Pulmonary artery endothelial cell (primary cell): ENCODE measurements at regions not wholly inside any gene's neighbourhood (a gene's known extent, or its start where the extent isn't known, plus 50 kb on each side); places are given as distances from the start of the nearest gene placed in this dataset.

ENCODE experiments used
- DNase-seq: peaks from one replicate; pipeline ENCODE4 v3.0.0-alpha.2; 2011; ENCODE audit warnings: low read depth, low spot score

DNA sequence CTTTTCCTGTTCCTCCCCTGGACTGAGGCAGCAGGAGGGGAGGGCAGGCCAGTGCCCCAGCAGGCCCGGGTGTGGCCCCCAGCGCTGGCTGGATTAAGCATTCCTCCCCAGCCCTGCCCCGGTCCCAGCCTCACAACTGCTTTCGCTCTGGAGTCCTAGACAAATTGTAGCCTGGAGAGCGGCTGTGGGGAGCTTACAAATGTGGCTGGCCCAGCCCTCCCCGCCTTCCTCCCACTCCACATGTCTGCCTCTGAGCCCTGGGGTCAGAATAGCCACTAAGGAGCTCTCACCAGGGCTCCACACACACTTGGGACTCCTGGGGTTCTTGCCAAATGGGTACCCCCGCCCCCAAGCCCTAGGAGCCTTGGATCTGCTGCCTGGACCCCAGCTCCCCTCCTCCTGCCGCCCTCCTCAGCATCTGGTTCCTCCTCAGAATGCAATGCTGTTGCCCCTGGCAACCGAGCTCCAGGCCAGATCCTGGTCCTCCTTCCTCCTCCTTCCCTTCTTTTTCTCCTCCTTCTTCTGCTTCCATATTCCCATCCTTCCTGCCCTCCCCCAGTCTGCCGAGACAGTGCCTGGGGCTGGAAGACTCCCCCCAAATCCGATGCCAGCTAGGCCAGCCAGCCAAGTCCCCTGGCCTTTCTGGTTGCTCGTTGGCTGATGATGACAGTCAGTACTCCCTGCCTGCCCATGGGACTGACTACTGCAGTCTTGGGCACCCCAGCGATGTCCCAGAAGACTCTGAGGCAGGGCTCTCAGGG, 91.1 kb downstream of the LINGO1 start:
- no peak for DNase-seq

DNA sequence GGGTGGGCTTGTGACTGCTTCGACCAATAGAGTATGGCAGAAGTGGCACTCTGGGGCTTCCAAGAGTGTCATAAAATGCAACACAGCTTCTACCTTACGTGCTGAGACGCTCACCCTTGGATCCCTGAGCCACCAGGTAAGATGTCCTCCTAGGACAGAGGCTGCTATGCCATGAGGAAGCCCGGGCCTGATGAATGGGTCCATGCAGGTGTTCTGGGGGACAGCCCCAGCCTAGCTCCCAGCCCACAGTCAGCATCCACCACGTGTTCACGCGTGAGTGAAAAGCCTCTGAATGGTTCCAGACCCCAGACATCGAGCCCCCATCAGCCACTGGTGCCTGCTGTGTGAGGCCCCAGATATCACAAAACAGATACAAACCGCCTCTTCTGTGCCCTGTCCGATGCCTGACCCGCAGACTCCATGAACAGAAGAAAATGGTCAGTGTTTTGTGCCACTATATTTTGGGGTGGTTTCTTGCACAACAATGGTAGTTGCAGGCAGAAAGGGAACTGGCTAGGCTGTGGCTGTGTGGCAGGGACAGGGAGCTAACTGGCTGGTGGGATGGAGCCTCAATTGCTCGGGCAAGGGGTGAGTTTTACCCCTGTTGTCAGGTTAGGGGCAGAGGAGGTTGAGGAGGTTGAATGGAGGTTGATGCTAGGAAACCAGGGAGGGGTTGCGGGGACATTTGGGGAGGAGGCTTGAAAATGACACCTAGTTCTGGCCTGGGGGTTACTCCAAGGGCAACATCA, 92.2 kb downstream of the LINGO1 start:
- no peak for DNase-seq

DNA sequence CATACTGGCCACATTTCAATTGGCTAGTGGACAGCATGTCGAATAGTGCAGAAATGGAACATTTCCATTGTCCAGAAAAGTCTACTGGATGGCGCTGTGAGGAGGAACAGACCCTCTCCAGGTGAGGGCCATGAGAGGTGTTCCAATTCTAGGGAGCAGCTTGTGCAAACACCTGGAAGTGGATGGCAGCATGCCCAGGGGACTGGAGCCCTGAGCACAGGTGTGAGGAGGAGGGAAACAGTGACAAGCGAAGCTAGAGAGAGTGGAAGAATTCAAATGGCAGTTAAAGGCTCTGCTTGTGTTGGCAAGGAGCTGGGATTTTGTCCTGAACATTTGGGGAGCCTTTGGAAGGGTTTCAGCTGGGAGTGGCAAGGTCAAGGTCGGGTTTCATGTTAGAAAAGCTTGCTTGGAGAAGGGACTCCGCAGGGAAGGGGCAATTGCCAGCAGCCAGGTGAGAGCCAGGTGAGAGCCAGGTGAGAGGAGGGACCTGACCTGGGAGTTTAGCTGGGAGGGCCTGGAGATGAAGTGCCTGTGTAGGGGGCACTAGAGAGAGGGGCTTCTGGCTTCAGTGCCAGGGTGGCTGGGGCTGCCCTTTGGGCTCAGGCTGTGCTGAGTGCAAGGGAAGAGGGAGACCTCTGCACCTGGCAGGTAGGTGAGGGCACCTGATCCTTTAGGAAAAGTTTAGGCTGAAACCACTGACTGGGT, 93.8 kb downstream of the LINGO1 start:
- DNase-seq, result no peak

DNA sequence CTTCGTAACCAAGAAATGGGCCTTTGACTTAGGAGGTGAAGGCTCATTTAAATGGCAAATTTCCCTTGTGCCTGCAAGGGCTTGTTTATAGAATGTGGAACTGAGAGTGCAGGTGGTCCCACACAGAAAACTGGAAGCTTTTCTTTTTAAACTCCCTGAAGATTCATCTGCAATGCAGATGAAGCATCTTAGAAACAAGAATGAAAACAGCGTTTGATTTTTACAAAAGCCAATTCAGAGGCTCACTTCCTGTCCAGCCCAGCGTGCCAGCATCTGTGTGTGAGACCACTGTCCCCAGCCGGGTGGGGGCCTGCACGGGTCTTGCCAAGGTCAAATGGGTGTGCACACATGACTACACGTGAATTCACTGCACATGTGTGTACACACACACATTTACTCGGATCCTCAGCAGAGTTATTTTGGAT, 94.7 kb downstream of the LINGO1 start:
- no peak for DNase-seq

DNA sequence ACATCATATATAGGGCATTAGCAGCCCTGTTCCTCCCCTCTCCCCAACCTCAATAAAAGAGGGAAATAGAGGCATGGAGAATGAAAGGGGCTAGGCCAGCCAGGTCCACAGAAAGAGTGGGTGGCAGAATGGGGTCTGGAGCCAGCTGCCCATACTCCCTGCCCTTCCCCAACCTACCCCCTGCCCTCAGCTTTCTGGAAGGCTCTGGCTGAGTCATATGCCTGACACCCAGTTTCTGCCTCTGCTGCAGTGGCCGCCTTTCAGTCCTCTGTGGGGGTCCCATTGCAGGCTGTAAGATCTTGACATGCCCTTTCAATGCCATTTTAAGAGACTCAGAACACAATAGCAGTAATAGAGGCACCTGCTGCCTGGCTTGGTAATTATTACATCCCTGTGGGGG, 95.7 kb downstream of the LINGO1 start:
- no peak for DNase-seq

DNA sequence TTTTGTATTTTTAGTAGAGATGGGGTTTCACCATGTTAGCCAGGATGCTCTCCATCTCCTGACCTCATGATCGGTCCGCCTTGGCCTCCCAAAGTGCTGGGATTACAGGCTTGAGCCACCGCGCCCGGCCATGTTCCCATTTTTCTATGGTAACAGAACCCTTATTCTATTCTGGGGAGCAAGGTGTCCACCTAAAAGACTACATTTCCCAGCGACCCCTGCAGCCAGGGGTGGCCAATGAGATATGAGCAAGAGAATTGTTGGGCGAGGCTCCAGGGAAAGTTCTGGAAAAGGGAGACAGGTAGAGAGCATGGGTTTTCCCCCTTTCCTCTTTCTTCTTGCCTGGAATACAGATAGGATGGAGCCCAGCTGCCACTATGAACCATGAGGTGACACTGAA, 96.9 kb downstream of the LINGO1 start:
- no peak for DNase-seq
